GM23338 (cell line): ENCODE measurements at regions not wholly inside any gene's neighbourhood (a gene's known extent, or its start where the extent isn't known, plus 50 kb on each side); places are given as distances from the start of the nearest gene placed in this dataset.
"Not testable (repeated sequence)": the region's sequence is repeated elsewhere in the genome, so short reads cannot be mapped to it uniquely, and the experiment has no call there.

Experiments
- ATAC-seq: fragments of 200-7000 bp; cut with Tn5 transposase; 3 replicates; pipeline ENCODE4 v1.9.1; 2020
- DNase-seq: peaks from one replicate; pipeline ENCODE4 v3.0.0-alpha.2; 2015; ENCODE audit warnings: low spot score
- H2AFZ ChIP-seq: fragments of 200-600 bp; sonication (generic); 2 replicates; pipeline ENCODE4 v1.8.0; 2016; ENCODE audit warnings: antibody characterized with exemption, mild to moderate bottlenecking, moderate library complexity
- H3F3A ChIP-seq: fragments of 200-600 bp; sonication (generic); replicated peaks from 2 replicates; pipeline ENCODE4 v1.8.0; 2017; ENCODE audit warnings: antibody characterized with exemption, mixed run types, low read depth
- H3K27ac ChIP-seq: fragments of 200-600 bp; sonication (generic); 2 replicates; pipeline ENCODE4 v1.6.1; 2016; ENCODE audit warnings: low read depth
- H3K27me3 ChIP-seq: fragments of 200-600 bp; sonication (generic); 2 replicates; pipeline ENCODE4 v1.8.0; 2016; ENCODE audit warnings: mild to moderate bottlenecking, mixed run types, moderate library complexity; ENCODE audit not compliant: insufficient read depth
- H3K36me3 ChIP-seq: fragments of 200-600 bp; sonication (generic); 2 replicates; pipeline ENCODE4 v1.8.0; 2016; ENCODE audit warnings: mild to moderate bottlenecking; ENCODE audit not compliant: insufficient read depth
- H3K4me1 ChIP-seq: fragments of 200-600 bp; sonication (generic); 2 replicates; pipeline ENCODE4 v1.8.0; 2016; ENCODE audit warnings: mild to moderate bottlenecking, moderate library complexity; ENCODE audit not compliant: insufficient read depth
- H3K4me2 ChIP-seq: fragments of 200-600 bp; sonication (generic); 2 replicates; pipeline ENCODE4 v1.7.1; 2017; ENCODE audit warnings: mixed run types
- H3K4me3 ChIP-seq: fragments of 200-600 bp; sonication (generic); 2 replicates; pipeline ENCODE4 v1.6.1; 2016; ENCODE audit warnings: mixed run types
- H3K79me2 ChIP-seq: fragments of 200-600 bp; sonication (generic); replicated peaks from 2 replicates; pipeline ENCODE4 v1.8.0; 2017; ENCODE audit warnings: mild to moderate bottlenecking; ENCODE audit not compliant: insufficient read depth
- H3K9me2 ChIP-seq: fragments of 200-600 bp; sonication (generic); 2 replicates; pipeline ENCODE4 v1.8.0; 2017; ENCODE audit not compliant: insufficient read depth
- H4K20me1 ChIP-seq: fragments of 200-600 bp; sonication (generic); replicated peaks from 2 replicates; pipeline ENCODE4 v1.8.0; 2017; ENCODE audit warnings: mild to moderate bottlenecking; ENCODE audit not compliant: insufficient read depth
- H3K27ac Mint-ChIP-seq: 2 replicates; pipeline ENCODE4 v1.8.0; 2020; ENCODE audit warnings: inconsistent platforms, mild to moderate bottlenecking, moderate library complexity, mixed read lengths
- H3K27me3 Mint-ChIP-seq: 3 replicates; pipeline ENCODE4 v1.8.0; 2022; ENCODE audit warnings: low read depth, mild to moderate bottlenecking, moderate library complexity, mixed read lengths, inconsistent platforms; ENCODE audit not compliant: insufficient read depth, poor library complexity
- H3K36me3 Mint-ChIP-seq: 3 replicates; pipeline ENCODE4 v1.8.0; 2021; ENCODE audit warnings: low read depth, mild to moderate bottlenecking, inconsistent platforms, moderate library complexity, mixed read lengths
- H3K4me1 Mint-ChIP-seq: 3 replicates; pipeline ENCODE4 v1.8.0; 2020; ENCODE audit warnings: mild to moderate bottlenecking, inconsistent platforms, mixed read lengths
- H3K4me3 Mint-ChIP-seq: 3 replicates; pipeline ENCODE4 v1.8.0; 2021; ENCODE audit warnings: moderate library complexity, mild to moderate bottlenecking, inconsistent platforms, mixed read lengths
- H3K9me3 Mint-ChIP-seq: 3 replicates; pipeline ENCODE4 v1.8.0; 2020; ENCODE audit warnings: moderate library complexity, mild to moderate bottlenecking, inconsistent platforms, mixed read lengths
- CTCF ChIP-seq, 2 experiments: fragments of 200-600 bp in 1 of 2; sonication (generic) in 1 of 2; conservative IDR thresholded peaks; 2 replicates each; pipeline versions ENCODE4 v1.5.1 to v1.6.1; 2016 to 2017; ENCODE audit warnings: antibody characterized with exemption in 2 of 2, low read depth in 2 of 2, mild to moderate bottlenecking in 2 of 2, moderate library complexity in 1 of 2
- ETS1 ChIP-seq: IDR thresholded peaks from 2 replicates; pipeline ENCODE4 v1.6.1; 2016; ENCODE audit warnings: antibody characterized with exemption

- not testable (repeated sequence) for H3K9me3 Mint-ChIP-seq, H3K79me2 ChIP-seq, H3K4me1 ChIP-seq, H3K4me2 ChIP-seq, H3K4me1 Mint-ChIP-seq, H2AFZ ChIP-seq, H3K27me3 Mint-ChIP-seq, H3K9me2 ChIP-seq, H4K20me1 ChIP-seq, H3K27me3 ChIP-seq, H3K4me3 Mint-ChIP-seq, H3K36me3 ChIP-seq, H3K4me3 ChIP-seq, H3K27ac Mint-ChIP-seq, H3F3A ChIP-seq, H3K36me3 Mint-ChIP-seq, H3K27ac ChIP-seq, DNase-seq, ATAC-seq
Observed at GRCh38 chr9:62526306-62526705, 1336.5 kb downstream of the SPATA31A7 start.

- not testable (repeated sequence) for H3K36me3 Mint-ChIP-seq, H3K27me3 ChIP-seq, H4K20me1 ChIP-seq, DNase-seq, ATAC-seq, H3K27ac Mint-ChIP-seq, H3K4me1 ChIP-seq, H3K36me3 ChIP-seq, H3K4me2 ChIP-seq, H3K79me2 ChIP-seq, H3F3A ChIP-seq, H3K4me1 Mint-ChIP-seq, H3K27me3 Mint-ChIP-seq, H3K9me2 ChIP-seq, H2AFZ ChIP-seq, H3K9me3 Mint-ChIP-seq, H3K27ac ChIP-seq
- H3K4me3 ChIP-seq, result peak overlapping the region; percentile 51; the same call in 1 of the 2 replicates
- H3K4me3 Mint-ChIP-seq, result peak overlapping the region; percentile 80; the same call in 2 of the 3 replicates
Observed at GRCh38 chr9:62532162-62532776, 1342.4 kb downstream of the SPATA31A7 start.

- not testable (repeated sequence) for H2AFZ ChIP-seq, H3K79me2 ChIP-seq, DNase-seq, H3K9me3 Mint-ChIP-seq, H4K20me1 ChIP-seq, H3K4me1 ChIP-seq, H3K9me2 ChIP-seq, H3K27me3 Mint-ChIP-seq, H3F3A ChIP-seq, ATAC-seq, H3K27me3 ChIP-seq, H3K4me2 ChIP-seq, H3K36me3 ChIP-seq, H3K27ac ChIP-seq, H3K4me1 Mint-ChIP-seq, H3K36me3 Mint-ChIP-seq
- H3K4me3 ChIP-seq, result peak overlapping the region; percentile 51; the same call in 1 of the 2 replicates
- peak; percentile 33; the same call in 1 of the 2 replicates for TF ChIP-seq ETS1
- Mint-ChIP-seq H3K27ac (peak overlapping the region; percentile 96), H3K4me3 (peak overlapping the region; percentile 80)
Observed at GRCh38 chr9:62532777-62533173, 1342.9 kb downstream of the SPATA31A7 start.

GRCh38 chr9:62550539-62550938 is 1360.7 kb downstream of the SPATA31A7 start:
- DNase-seq, H3K27me3 Mint-ChIP-seq, H3F3A ChIP-seq, H3K4me1 Mint-ChIP-seq, H3K36me3 ChIP-seq, H3K9me3 Mint-ChIP-seq, H3K79me2 ChIP-seq, H3K27ac Mint-ChIP-seq, H3K4me3 Mint-ChIP-seq, H3K4me3 ChIP-seq, H4K20me1 ChIP-seq, H3K36me3 Mint-ChIP-seq, H3K27ac ChIP-seq, H3K27me3 ChIP-seq, H3K4me2 ChIP-seq, H3K4me1 ChIP-seq, H2AFZ ChIP-seq, H3K9me2 ChIP-seq: not testable (repeated sequence)
- peak; percentile 94 for ATAC-seq
- 0 out of 4 replicates have a peak, but pooled peaks of 1 of the 2 experiments have one; percentile 11 for TF ChIP-seq CTCF (conservative IDR thresholded peaks at IDR 0.05; ENCODE audit: low read depth in 2 of 2)

GRCh38 chr9:62560603-62561002 is 1370.8 kb downstream of the SPATA31A7 start:
- not testable (repeated sequence) for H3K27me3 ChIP-seq, H3K36me3 Mint-ChIP-seq, H3K27ac ChIP-seq, DNase-seq, H3F3A ChIP-seq, H3K9me3 Mint-ChIP-seq, H3K4me3 ChIP-seq, H3K9me2 ChIP-seq, H3K4me1 ChIP-seq, H3K36me3 ChIP-seq, H3K27me3 Mint-ChIP-seq, H3K4me2 ChIP-seq, H3K4me3 Mint-ChIP-seq, H4K20me1 ChIP-seq, ATAC-seq, H2AFZ ChIP-seq, H3K79me2 ChIP-seq, H3K4me1 Mint-ChIP-seq, H3K27ac Mint-ChIP-seq

- H2AFZ ChIP-seq, H3K4me1 Mint-ChIP-seq, H3K27ac ChIP-seq, H3K4me3 ChIP-seq, H3K4me3 Mint-ChIP-seq, H3K36me3 ChIP-seq, H3K9me2 ChIP-seq, H4K20me1 ChIP-seq, H3K4me1 ChIP-seq, ATAC-seq, H3K27me3 Mint-ChIP-seq, H3K4me2 ChIP-seq, H3F3A ChIP-seq, DNase-seq, H3K27ac Mint-ChIP-seq, H3K9me3 Mint-ChIP-seq, H3K79me2 ChIP-seq, H3K36me3 Mint-ChIP-seq, H3K27me3 ChIP-seq: not testable (repeated sequence)
Observed at GRCh38 chr9:62565132-62565531, 1375.3 kb downstream of the SPATA31A7 start.
